HCT116 (cell line): ENCODE measurements at regions not wholly inside any gene's neighbourhood (a gene's known extent, or its start where the extent isn't known, plus 50 kb on each side); places are given as distances from the start of the nearest gene placed in this dataset.

Experiments
- ATAC-seq: fragments of 200-7000 bp; cut with Tn5 transposase; 2 replicates; pipeline ENCODE4 v1.9.1; 2020; ENCODE audit warnings: mild to moderate bottlenecking, moderate library complexity
- BruUV-seq: library from RNA; stranded (reverse); fragments of 400-500 nt; replicated peaks from 2 replicates; lab custom pipeline; 2021; lab: Mats Ljungman, UMichigan
- CTCF ChIA-PET: fragments of 300-600 bp; sonication (Branson Sonifier 250); formaldehyde crosslinking; loops from one replicate; lab custom pipeline; 2021; ENCODE audit warnings: antibody characterized with exemption; lab: Charles Lee
- POLR2A ChIA-PET: fragments of 300-600, 350-600 bp; sonication (Branson Sonifier 250); formaldehyde crosslinking; loops from one replicate; lab custom pipeline; 2021; ENCODE audit warnings: antibody characterized with exemption; lab: Charles Lee
- RAD21 ChIA-PET, 2 experiments: fragments of 300-600 bp; sonication (Branson Sonifier 250); formaldehyde crosslinking; loops; one replicate each; lab custom pipeline; 2023; ENCODE audit warnings: low total read pairs in 2 of 2; ENCODE audit not compliant: uncharacterized antibody in 2 of 2, unreplicated experiment in 2 of 2, low non-redundant PET in 1 of 2; lab: Charles Lee
- DNase-seq: peaks from one replicate; pipeline ENCODE4 v3.0.0-alpha.2; 2010; ENCODE audit warnings: low read depth, low spot score
- H2AFZ ChIP-seq: fragments of 200-600 bp; shearing (Covaris generic), sonication (generic); 2 replicates; pipeline ENCODE4 v1.6.1; 2017; ENCODE audit warnings: low read depth, mixed run types, mixed read lengths, antibody characterized with exemption, low read length; ENCODE audit not compliant: poor library complexity, severe bottlenecking
- H3K27ac ChIP-seq: 2 replicates; pipeline ENCODE4 v1.5.1; 2012; ENCODE audit warnings: low read depth, low read length
- H3K27me3 ChIP-seq: fragments of 200-600 bp; sonication (generic); 2 replicates; pipeline ENCODE4 v1.6.1; 2016; ENCODE audit warnings: mixed run types, low read length, mixed read lengths; ENCODE audit not compliant: insufficient read depth
- H3K36me3 ChIP-seq, 2 experiments: fragments of 200-500 bp in 1 of 2; fragments of 200-600 bp in 1 of 2; sonication (Bioruptor generic) in 1 of 2; sonication (generic) in 1 of 2; 2 replicates each; pipeline versions ENCODE4 v1.5.1 to v1.6.1; 2014 to 2016; ENCODE audit warnings: low read length in 2 of 2, inconsistent platforms in 1 of 2, mixed read lengths in 1 of 2, mixed run types in 1 of 2; ENCODE audit not compliant: insufficient read depth in 2 of 2, control insufficient read depth in 1 of 2
- H3K4me1 ChIP-seq, 2 experiments: fragments of 200-600 bp in 1 of 2; sonication (generic) in 1 of 2; 2 replicates each; pipeline versions ENCODE4 v1.5.1 to v1.6.1; 2012 to 2017; ENCODE audit warnings: low read length in 2 of 2, inconsistent platforms in 1 of 2, mild to moderate bottlenecking in 1 of 2, mixed read lengths in 1 of 2, mixed run types in 1 of 2, moderate library complexity in 1 of 2; ENCODE audit not compliant: insufficient read depth in 2 of 2, control insufficient read depth in 1 of 2
- H3K4me2 ChIP-seq: fragments of 200-600 bp; sonication (generic); 2 replicates; pipeline ENCODE4 v1.6.1; 2017; ENCODE audit warnings: mixed run types, low read length, mixed read lengths
- H3K4me3 ChIP-seq, 2 experiments: fragments of 200-600 bp in 1 of 2; sonication (generic) in 1 of 2; replicated peaks in 1 of 2; 2 replicates each; pipeline ENCODE4 v1.5.1; 2011 to 2016; ENCODE audit warnings: low read length in 2 of 2, control low read depth in 1 of 2, low read depth in 1 of 2, mild to moderate bottlenecking in 1 of 2, mixed read lengths in 1 of 2, mixed run types in 1 of 2
- H3K79me2 ChIP-seq: fragments of 200-600 bp; sonication (generic); 2 replicates; pipeline ENCODE4 v1.6.1; 2017; ENCODE audit warnings: mild to moderate bottlenecking, mixed run types, low read length, moderate library complexity, mixed read lengths; ENCODE audit not compliant: insufficient read depth
- H3K9ac ChIP-seq: fragments of 200-600 bp; sonication (generic); 2 replicates; pipeline ENCODE4 v1.6.1; 2016; ENCODE audit warnings: low read length, mixed read lengths
- H3K9me2 ChIP-seq: fragments of 200-600 bp; sonication (generic), shearing (Covaris generic); 2 replicates; pipeline ENCODE4 v1.6.1; 2017; ENCODE audit warnings: mixed run types, mild to moderate bottlenecking, moderate library complexity; ENCODE audit not compliant: insufficient read depth
- H3K9me3 ChIP-seq, 2 experiments: fragments of 200-500 bp in 1 of 2; fragments of 200-600 bp in 1 of 2; sonication (Bioruptor generic) in 1 of 2; sonication (generic) in 1 of 2; 2 replicates each; pipeline ENCODE4 v1.6.1; 2014 to 2017; ENCODE audit warnings: low read length in 2 of 2, mixed read lengths in 2 of 2, inconsistent platforms in 1 of 2, low read depth in 1 of 2, mild to moderate bottlenecking in 1 of 2, mixed run types in 1 of 2, moderate library complexity in 1 of 2; ENCODE audit not compliant: control insufficient read depth in 1 of 2, insufficient read depth in 1 of 2
- H4K20me1 ChIP-seq: fragments of 200-600 bp; sonication (generic), shearing (Covaris generic); 2 replicates; pipeline ENCODE4 v1.6.1; 2017; ENCODE audit warnings: mixed run types, mild to moderate bottlenecking, moderate library complexity; ENCODE audit not compliant: insufficient read depth
- ATF3 ChIP-seq: IDR thresholded peaks from 2 replicates; pipeline ENCODE4 v1.6.1; 2012
- CBX3 ChIP-seq: IDR thresholded peaks from 2 replicates; pipeline ENCODE4 v1.6.1; 2012; ENCODE audit warnings: low read depth
- CEBPB ChIP-seq: IDR thresholded peaks from 2 replicates; pipeline ENCODE4 v1.6.1; 2012; ENCODE audit warnings: low read depth
- EGR1 ChIP-seq: IDR thresholded peaks from 2 replicates; pipeline ENCODE4 v1.6.1; 2012; ENCODE audit warnings: low read depth
- JUND ChIP-seq: IDR thresholded peaks from 2 replicates; pipeline ENCODE4 v1.6.1; 2012
- POLR2AphosphoS5 ChIP-seq: IDR thresholded peaks from 2 replicates; pipeline ENCODE4 v1.6.1; 2011; ENCODE audit warnings: mild to moderate bottlenecking, low read depth, low read length, moderate library complexity
- RAD21 ChIP-seq: IDR thresholded peaks from 2 replicates; pipeline ENCODE4 v1.6.1; 2012; ENCODE audit warnings: low read depth, mild to moderate bottlenecking
- SIN3A ChIP-seq: IDR thresholded peaks from 2 replicates; pipeline ENCODE4 v1.6.1; 2012; ENCODE audit warnings: low read depth
- SP1 ChIP-seq: IDR thresholded peaks from 2 replicates; pipeline ENCODE4 v1.6.1; 2012; ENCODE audit warnings: low read depth
- ZFX ChIP-seq: fragments of 450-650 bp; IDR thresholded peaks from 2 replicates; pipeline ENCODE4 v1.6.1; 2017
- ZNF274 ChIP-seq: fragments of 200-500 bp; sonication (Bioruptor generic); IDR thresholded peaks from 2 replicates; pipeline ENCODE4 v1.6.1; 2014; ENCODE audit warnings: mild to moderate bottlenecking, low read depth, low read length, inconsistent platforms
- intact Hi-C: fragments of 100-400 bp; cut with micrococcal nuclease; formaldehyde crosslinking; loops from 2 replicates; pipeline ENCODE4 v1.10.0; 2022
- TF ChIP-seq, protein P1 (sequence below): IDR thresholded peaks from 2 replicates; pipeline ENCODE4 v1.6.1; 2011; ENCODE audit warnings: mild to moderate bottlenecking, low read length, moderate library complexity; ENCODE audit not compliant: insufficient replicate concordance; ENCODE audit errors: extremely low read depth
- TF ChIP-seq, protein P2 (sequence below), 3 experiments: fragments of 200-600 bp in 1 of 3; sonication (generic) in 1 of 3; IDR thresholded peaks in 2 of 3; conservative IDR thresholded peaks in 1 of 3; 2 replicates each; pipeline ENCODE4 v1.5.1; 2012 to 2017; ENCODE audit warnings: low read depth in 2 of 3, low read length in 2 of 3, antibody characterized with exemption in 1 of 3, borderline replicate concordance in 1 of 3, control low read depth in 1 of 3, mild to moderate bottlenecking in 1 of 3, mixed read lengths in 1 of 3, mixed run types in 1 of 3, moderate library complexity in 1 of 3; ENCODE audit not compliant: insufficient read depth in 1 of 3

DNA sequence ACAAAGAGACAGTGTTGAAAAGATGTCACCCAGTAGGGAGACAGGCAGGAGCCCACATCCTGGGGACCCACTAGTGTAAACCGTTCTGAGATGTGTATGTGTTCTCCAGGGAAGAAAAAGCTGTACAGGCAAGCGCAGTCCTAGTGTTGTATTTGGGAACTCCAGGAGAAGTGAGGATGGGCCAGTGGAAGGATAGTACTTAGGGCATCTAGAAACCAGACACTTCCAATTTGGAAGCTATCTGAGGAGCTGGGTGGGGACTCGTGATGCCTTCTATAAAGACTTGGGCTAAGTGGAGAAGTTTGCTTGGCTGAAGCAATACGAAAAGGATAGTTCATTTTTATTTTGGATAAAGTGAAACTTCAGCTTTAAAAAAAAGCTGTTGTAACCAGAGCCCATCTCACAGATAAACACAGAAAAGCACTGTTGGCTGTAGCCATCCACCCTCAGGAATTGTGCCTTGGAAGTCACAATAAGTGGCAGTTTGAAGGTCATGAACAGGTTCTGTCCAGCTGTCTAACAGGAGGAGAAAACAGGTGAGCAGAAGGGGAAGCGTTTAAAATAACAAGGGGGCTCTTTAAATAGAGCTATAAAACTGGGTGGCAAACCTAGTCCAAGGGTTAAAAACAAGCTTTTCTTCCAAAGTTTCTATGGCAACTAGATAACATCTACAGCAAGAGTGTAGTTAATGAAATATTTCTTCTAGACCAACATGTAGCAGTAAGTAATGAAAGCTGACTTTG is 108.0 kb upstream of the ARHGAP5 start:
- no peak overlapping the region for H3K4me3 ChIP-seq
- H3K9me3 ChIP-seq = peaks cover 0 to 6% of the 10 kb centered on the region in 2 experiments; a peak in 2 of 4 replicates
- RAD21 ChIA-PET = no interaction called here
- no peak overlapping the region for H2AFZ ChIP-seq
- no peaks in the 10 kb centered on the region for H3K9me2 ChIP-seq
- H3K27me3 ChIP-seq = no peaks in the 10 kb centered on the region
- no peak for ATAC-seq
- TF ChIP-seq ATF3 = no peak
- no peak for TF ChIP-seq SP1
- TF ChIP-seq, protein P1, sequence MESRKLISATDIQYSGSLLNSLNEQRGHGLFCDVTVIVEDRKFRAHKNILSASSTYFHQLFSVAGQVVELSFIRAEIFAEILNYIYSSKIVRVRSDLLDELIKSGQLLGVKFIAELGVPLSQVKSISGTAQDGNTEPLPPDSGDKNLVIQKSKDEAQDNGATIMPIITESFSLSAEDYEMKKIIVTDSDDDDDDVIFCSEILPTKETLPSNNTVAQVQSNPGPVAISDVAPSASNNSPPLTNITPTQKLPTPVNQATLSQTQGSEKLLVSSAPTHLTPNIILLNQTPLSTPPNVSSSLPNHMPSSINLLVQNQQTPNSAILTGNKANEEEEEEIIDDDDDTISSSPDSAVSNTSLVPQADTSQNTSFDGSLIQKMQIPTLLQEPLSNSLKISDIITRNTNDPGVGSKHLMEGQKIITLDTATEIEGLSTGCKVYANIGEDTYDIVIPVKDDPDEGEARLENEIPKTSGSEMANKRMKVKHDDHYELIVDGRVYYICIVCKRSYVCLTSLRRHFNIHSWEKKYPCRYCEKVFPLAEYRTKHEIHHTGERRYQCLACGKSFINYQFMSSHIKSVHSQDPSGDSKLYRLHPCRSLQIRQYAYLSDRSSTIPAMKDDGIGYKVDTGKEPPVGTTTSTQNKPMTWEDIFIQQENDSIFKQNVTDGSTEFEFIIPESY = no peak
- TF ChIP-seq, all 23 proteins: peak for 0
- ChIA-PET POLR2A (no interaction called here), CTCF (no interaction called here)
- intact Hi-C loops = no loop called here
- H3K4me2 ChIP-seq = no peak overlapping the region
- H3K9ac ChIP-seq = no peak overlapping the region
- no peak overlapping the region for H3K27ac ChIP-seq
- H3K4me1 ChIP-seq = peaks cover 0 to 7% of the 10 kb centered on the region in 2 experiments; a peak in 1 of 4 replicates
- no TSS peak for BruUV-seq
- DNase-seq = no peak
- no peaks in the 10 kb centered on the region for H3K79me2 ChIP-seq
- no peaks in the 10 kb centered on the region for H4K20me1 ChIP-seq
- no peaks in the 10 kb centered on the region for H3K36me3 ChIP-seq

DNA sequence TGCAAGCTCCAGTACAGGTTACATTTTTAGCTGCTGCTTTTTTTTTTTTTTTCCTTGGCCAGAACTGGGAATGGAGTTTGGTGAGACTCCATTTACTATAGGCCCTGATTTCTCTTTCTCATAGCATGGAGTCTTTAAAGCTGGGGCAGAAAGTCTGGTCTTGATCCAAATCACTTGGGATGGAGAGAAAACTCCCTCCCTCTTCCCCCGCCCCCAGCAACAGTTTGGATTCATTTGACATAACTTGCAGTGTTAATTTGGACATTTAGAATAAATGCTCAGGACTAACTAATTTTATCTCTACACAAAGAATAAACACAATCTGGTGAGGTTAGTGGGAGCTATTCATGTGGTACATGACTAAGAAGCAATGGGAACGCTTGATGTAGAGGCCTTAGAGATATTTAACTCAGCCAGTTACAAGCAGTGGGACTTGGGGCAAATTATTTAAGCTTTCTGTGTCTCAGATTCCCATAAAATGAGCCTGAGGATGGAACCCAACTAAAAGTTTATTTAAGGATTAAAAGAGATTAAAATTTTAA is 107.3 kb upstream of the ARHGAP5 start:
- no peak overlapping the region for H2AFZ ChIP-seq
- H3K9me3 ChIP-seq = peaks cover 0 to 11% of the 10 kb centered on the region in 2 experiments; a peak in 2 of 4 replicates
- no peaks in the 10 kb centered on the region for H3K79me2 ChIP-seq
- ChIA-PET RAD21 (no interaction called here), CTCF (no interaction called here), POLR2A (no interaction called here)
- intact Hi-C loops = no loop called here
- peaks cover 0 to 7% of the 10 kb centered on the region in 2 experiments; a peak in 1 of 4 replicates for H3K4me1 ChIP-seq
- H3K36me3 ChIP-seq = no peaks in the 10 kb centered on the region
- no peaks in the 10 kb centered on the region for H3K9me2 ChIP-seq
- no peak overlapping the region for H3K9ac ChIP-seq
- DNase-seq (no peak), ATAC-seq (no peak)
- H3K4me3 ChIP-seq = no peak overlapping the region
- H3K4me2 ChIP-seq = no peak overlapping the region
- H4K20me1 ChIP-seq = no peaks in the 10 kb centered on the region
- no peaks in the 10 kb centered on the region for H3K27me3 ChIP-seq
- no TSS peak for BruUV-seq
- H3K27ac ChIP-seq = no peak overlapping the region
- no peak for TF ChIP-seq POLR2AphosphoS5
- no peak for TF ChIP-seq SIN3A
- TF ChIP-seq, protein P1 = no peak
- TF ChIP-seq, protein P2, sequence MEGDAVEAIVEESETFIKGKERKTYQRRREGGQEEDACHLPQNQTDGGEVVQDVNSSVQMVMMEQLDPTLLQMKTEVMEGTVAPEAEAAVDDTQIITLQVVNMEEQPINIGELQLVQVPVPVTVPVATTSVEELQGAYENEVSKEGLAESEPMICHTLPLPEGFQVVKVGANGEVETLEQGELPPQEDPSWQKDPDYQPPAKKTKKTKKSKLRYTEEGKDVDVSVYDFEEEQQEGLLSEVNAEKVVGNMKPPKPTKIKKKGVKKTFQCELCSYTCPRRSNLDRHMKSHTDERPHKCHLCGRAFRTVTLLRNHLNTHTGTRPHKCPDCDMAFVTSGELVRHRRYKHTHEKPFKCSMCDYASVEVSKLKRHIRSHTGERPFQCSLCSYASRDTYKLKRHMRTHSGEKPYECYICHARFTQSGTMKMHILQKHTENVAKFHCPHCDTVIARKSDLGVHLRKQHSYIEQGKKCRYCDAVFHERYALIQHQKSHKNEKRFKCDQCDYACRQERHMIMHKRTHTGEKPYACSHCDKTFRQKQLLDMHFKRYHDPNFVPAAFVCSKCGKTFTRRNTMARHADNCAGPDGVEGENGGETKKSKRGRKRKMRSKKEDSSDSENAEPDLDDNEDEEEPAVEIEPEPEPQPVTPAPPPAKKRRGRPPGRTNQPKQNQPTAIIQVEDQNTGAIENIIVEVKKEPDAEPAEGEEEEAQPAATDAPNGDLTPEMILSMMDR (IDR thresholded peaks at IDR 0.05 in 2 of 3, conservative IDR thresholded peaks at IDR 0.05 in 1 of 3; ENCODE audit: borderline replicate concordance in 1 of 3, insufficient read depth in 1 of 3, low read depth in 2 of 3, low read length in 2 of 3) = no peak
- no peak for TF ChIP-seq CEBPB
- no peak for TF ChIP-seq RAD21
- no peak for TF ChIP-seq SP1
- TF ChIP-seq CBX3 = no peak
- no peak for TF ChIP-seq EGR1
- no peak for TF ChIP-seq ZFX
- no peak for TF ChIP-seq ZNF274
- TF ChIP-seq JUND = no peak
